OCI-LY1 (cell line): ENCODE measurements at regions not wholly inside any gene's neighbourhood (a gene's known extent, or its start where the extent isn't known, plus 50 kb on each side); places are given as distances from the start of the nearest gene placed in this dataset.

Experiments
- H2AFZ ChIP-seq: fragments of 200-600 bp; sonication (generic), shearing (Covaris generic); 2 replicates; pipeline ENCODE4 v1.6.0; 2014; ENCODE audit warnings: antibody characterized with exemption, mild to moderate bottlenecking, low read length
- H3F3A ChIP-seq: fragments of 200-600 bp; sonication (generic), shearing (Covaris generic); 2 replicates; pipeline ENCODE4 v1.6.0; 2014; ENCODE audit warnings: mild to moderate bottlenecking, antibody characterized with exemption, low read length, moderate library complexity; ENCODE audit not compliant: insufficient read depth
- H3K27ac ChIP-seq: fragments of 200-600 bp; sonication (generic); 2 replicates; pipeline ENCODE4 v1.5.1; 2014; ENCODE audit warnings: low read length, mixed run types, mild to moderate bottlenecking, low read depth; ENCODE audit not compliant: poor library complexity, severe bottlenecking
- H3K27me3 ChIP-seq: fragments of 200-600 bp; sonication (generic); 2 replicates; pipeline ENCODE4 v1.6.0; 2014; ENCODE audit warnings: antibody characterized with exemption, mild to moderate bottlenecking, low read length, moderate library complexity; ENCODE audit not compliant: insufficient read depth
- H3K36me3 ChIP-seq: fragments of 200-600 bp; sonication (generic); 2 replicates; pipeline ENCODE4 v1.6.1; 2014; ENCODE audit warnings: mild to moderate bottlenecking, antibody characterized with exemption, low read length, moderate library complexity, mixed read lengths; ENCODE audit not compliant: insufficient read depth
- H3K4me1 ChIP-seq: fragments of 200-600 bp; sonication (generic); 2 replicates; pipeline ENCODE4 v1.5.1; 2014; ENCODE audit warnings: mild to moderate bottlenecking, low read length, moderate library complexity; ENCODE audit not compliant: insufficient read depth, severe bottlenecking
- H3K4me2 ChIP-seq: fragments of 200-600 bp; sonication (generic), shearing (Covaris generic); 2 replicates; pipeline ENCODE4 v1.6.1; 2014; ENCODE audit warnings: low read length
- H3K4me3 ChIP-seq: fragments of 200-600 bp; sonication (generic); 2 replicates; pipeline ENCODE4 v1.5.1; 2014; ENCODE audit warnings: low read length, low read depth, mild to moderate bottlenecking, mixed read lengths; ENCODE audit not compliant: poor library complexity, severe bottlenecking
- H3K79me2 ChIP-seq: fragments of 200-600 bp; shearing (Covaris generic); 2 replicates; pipeline ENCODE4 v1.6.1; 2016; ENCODE audit warnings: mixed run types, low read length, mixed read lengths; ENCODE audit not compliant: insufficient read depth
- H3K9ac ChIP-seq: fragments of 200-600 bp; sonication (generic), shearing (Covaris generic); 2 replicates; pipeline ENCODE4 v1.6.1; 2014; ENCODE audit warnings: mild to moderate bottlenecking, low read length, mixed read lengths
- H3K9me2 ChIP-seq: fragments of 200-600 bp; sonication (generic), shearing (Covaris generic); 2 replicates; pipeline ENCODE4 v1.6.1; 2014; ENCODE audit warnings: low read depth, mild to moderate bottlenecking, low read length, mixed read lengths
- H3K9me3 ChIP-seq: fragments of 200-600 bp; shearing (Covaris generic); 2 replicates; pipeline ENCODE4 v1.6.1; 2014; ENCODE audit warnings: low read length, mixed read lengths
- H4K20me1 ChIP-seq: fragments of 200-600 bp; sonication (generic), shearing (Covaris generic); 2 replicates; pipeline ENCODE4 v1.6.0; 2016; ENCODE audit warnings: mild to moderate bottlenecking, low read length; ENCODE audit not compliant: insufficient read depth
- CTCF ChIP-seq: fragments of 200-600 bp; sonication (generic), shearing (Covaris generic); IDR thresholded peaks from 2 replicates; pipeline ENCODE4 v1.5.1; 2017; ENCODE audit warnings: mild to moderate bottlenecking, antibody characterized with exemption, low read length, moderate library complexity, mixed read lengths
- EZH2 ChIP-seq: fragments of 200-600 bp; sonication (generic), shearing (Covaris generic); IDR thresholded peaks from 2 replicates; pipeline ENCODE4 v1.8.0; 2017; ENCODE audit warnings: borderline replicate concordance, mixed run types, mild to moderate bottlenecking, antibody characterized with exemption, low read length, moderate library complexity, mixed read lengths

DNA sequence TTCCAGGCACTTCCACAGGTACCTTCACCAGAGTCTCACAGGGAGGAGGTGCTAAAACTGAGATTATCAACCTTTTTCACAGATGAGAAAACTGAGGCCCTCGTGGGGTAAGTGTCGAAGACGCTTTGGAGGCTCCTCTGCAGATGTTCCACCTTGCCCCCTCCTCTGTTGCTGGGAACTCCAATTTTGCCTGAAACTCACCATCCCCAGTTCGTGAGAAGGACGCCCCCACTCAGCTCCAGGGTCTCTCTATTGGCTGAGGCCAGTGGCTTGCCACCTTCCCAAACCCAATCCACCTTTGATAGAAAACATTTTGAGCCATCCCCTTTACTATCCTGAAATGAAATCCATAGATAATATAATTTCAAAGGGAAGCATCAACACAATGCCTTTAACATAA is 109.1 kb downstream of the CYP26B1 start:
- Histone ChIP-seq H3K27me3 (0 out of 2 replicates have a peak, but pooled peaks cover 2% of the 10 kb centered on the region), H3K9me2 (no peaks in the 10 kb centered on the region), H3K4me3 (no peak overlapping the region), H3K4me2 (no peak overlapping the region), H3K27ac (no peak overlapping the region), H3K9ac (no peak overlapping the region), H3F3A (no peaks in the 10 kb centered on the region), H2AFZ (no peak overlapping the region), H3K79me2 (no peaks in the 10 kb centered on the region), H3K9me3 (no peaks in the 10 kb centered on the region), H3K4me1 (no peaks in the 10 kb centered on the region), H4K20me1 (no peaks in the 10 kb centered on the region), H3K36me3 (no peaks in the 10 kb centered on the region)
- no peak for TF ChIP-seq CTCF
- no peak for TF ChIP-seq EZH2

- TF ChIP-seq CTCF (no peak), EZH2 (no peak)
- H3K27ac ChIP-seq: no peak overlapping the region
Measured at GRCh38 chr2:72037261-72037666, 110.4 kb downstream of the CYP26B1 start.

DNA sequence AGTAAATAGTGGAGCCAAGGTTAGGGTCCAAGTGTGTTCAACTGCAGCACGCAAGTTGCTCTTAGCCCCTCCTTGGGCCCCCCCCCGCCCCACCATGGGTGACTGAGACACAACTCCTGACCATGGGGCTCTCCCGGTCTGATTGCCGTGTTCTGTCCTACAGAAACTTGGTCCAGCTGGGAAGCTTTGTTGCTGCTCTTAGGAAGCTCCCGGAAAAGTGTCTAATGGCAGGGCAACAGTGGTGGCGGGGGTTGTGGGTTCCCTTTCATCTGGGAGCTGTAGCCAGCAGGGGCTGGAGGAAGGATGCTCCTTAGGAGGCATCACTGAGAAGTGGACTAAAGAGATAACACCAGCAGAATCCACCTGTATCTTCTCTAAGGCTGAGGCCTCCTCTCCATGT is 111.1 kb downstream of the CYP26B1 start:
- TF ChIP-seq CTCF (no peak), EZH2 (no peak)
- no peaks in the 10 kb centered on the region for H3K9me3 ChIP-seq
- H3K4me2 ChIP-seq: no peak overlapping the region

More at GRCh38 chr2:72037261-72037666, 110.4 kb downstream of the CYP26B1 start:
- H3K36me3 ChIP-seq: no peaks in the 10 kb centered on the region
- no peak overlapping the region for H3K4me3 ChIP-seq
- no peaks in the 10 kb centered on the region for H3K9me3 ChIP-seq
- H3K9ac ChIP-seq: no peak overlapping the region
- no peaks in the 10 kb centered on the region for H3F3A ChIP-seq
- no peaks in the 10 kb centered on the region for H3K9me2 ChIP-seq
- H3K4me2 ChIP-seq: no peak overlapping the region
- H4K20me1 ChIP-seq: no peaks in the 10 kb centered on the region
- H3K4me1 ChIP-seq: no peaks in the 10 kb centered on the region
- no peaks in the 10 kb centered on the region for H3K79me2 ChIP-seq
- no peak overlapping the region for H2AFZ ChIP-seq
- H3K27me3 ChIP-seq: 0 out of 2 replicates have a peak, but pooled peaks cover 2% of the 10 kb centered on the region

More for the DNA sequence above, 111.1 kb downstream of the CYP26B1 start:
- Histone ChIP-seq H3K9me2 (no peaks in the 10 kb centered on the region), H3K9ac (no peak overlapping the region), H2AFZ (no peak overlapping the region), H4K20me1 (no peaks in the 10 kb centered on the region), H3K36me3 (no peaks in the 10 kb centered on the region), H3K27me3 (0 out of 2 replicates have a peak, but pooled peaks cover 2% of the 10 kb centered on the region), H3K4me3 (no peak overlapping the region), H3K4me1 (no peaks in the 10 kb centered on the region), H3F3A (no peaks in the 10 kb centered on the region), H3K79me2 (no peaks in the 10 kb centered on the region), H3K27ac (no peak overlapping the region)
